DND-41 (cell line): ENCODE measurements at regions not wholly inside any gene's neighbourhood (a gene's known extent, or its start where the extent isn't known, plus 50 kb on each side); places are given as distances from the start of the nearest gene placed in this dataset.

Experiments
- CTCF ChIP-seq: IDR thresholded peaks from 2 replicates; pipeline ENCODE4 v1.5.1; 2012; ENCODE audit warnings: borderline replicate concordance, low read length, moderate library complexity, mild to moderate bottlenecking; ENCODE audit not compliant: poor library complexity, severe bottlenecking; ENCODE audit errors: extremely low read depth
- EZH2 ChIP-seq: IDR thresholded peaks from 3 replicates; pipeline ENCODE4 v1.6.1; 2012; ENCODE audit warnings: borderline replicate concordance, low read depth, mild to moderate bottlenecking, moderate library complexity, low read length, inconsistent platforms; ENCODE audit not compliant: severe bottlenecking

GRCh38 chr4:72945719-72946336 lies 123.7 kb downstream of the COX18 start:
- TF ChIP-seq CTCF (no peak), EZH2 (no peak)
